Loucy (cell line): ENCODE measurements at regions not wholly inside any gene's neighbourhood (a gene's known extent, or its start where the extent isn't known, plus 50 kb on each side); places are given as distances from the start of the nearest gene placed in this dataset.

Experiments used
- CTCF ChIP-seq: fragments of 200-600 bp; sonication (generic); conservative IDR thresholded peaks from 2 replicates; pipeline ENCODE4 v1.5.1; 2014; ENCODE audit warnings: mild to moderate bottlenecking, antibody characterized with exemption, low read length
- EZH2phosphoT487 ChIP-seq: fragments of 200-600 bp; IDR thresholded peaks from 2 replicates; pipeline ENCODE4 v1.6.1; 2018; ENCODE audit warnings: antibody characterized with exemption, mild to moderate bottlenecking, moderate library complexity, borderline replicate concordance

GRCh38 chr3:145006271-145006670 is 1034.6 kb downstream of the DIPK2A start:
- TF ChIP-seq EZH2phosphoT487 (no peak), CTCF (no peak)
